ENCODE measurements at regions not wholly inside any gene's neighbourhood (a gene's known extent, or its start where the extent isn't known, plus 50 kb on each side); places are given as distances from the start of the nearest gene placed in this dataset.

DNA sequence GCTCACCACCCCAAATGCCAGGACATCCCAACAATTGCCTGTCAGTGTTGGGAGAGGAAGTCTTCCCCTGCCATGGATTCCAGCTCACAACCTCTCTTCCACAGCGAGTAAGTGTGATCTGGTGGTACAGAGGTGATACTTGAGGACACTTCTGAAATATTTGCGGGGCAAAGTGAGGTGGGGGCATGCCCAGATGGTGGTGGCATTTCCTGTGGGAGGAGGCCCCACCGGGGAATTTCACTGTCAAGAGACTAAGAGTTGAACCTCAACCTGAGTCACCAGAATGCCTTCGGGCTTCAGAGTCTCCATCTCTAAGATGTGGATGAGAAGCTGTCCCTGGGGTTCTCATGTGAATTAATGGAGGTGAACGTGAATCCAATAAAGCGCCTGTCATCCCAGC is 122.3 kb upstream of the RFLNA start:
- ChIA-PET POLR2A (no interaction called here), CTCF (ENCODE audit: low intra/inter-chr PET ratio) (no interaction called here)
- DNase-seq (ENCODE audit: extremely low read depth in 1 of 4, low spot score in 3 of 4) (no peak), ATAC-seq (no peak), FAIRE-seq (no peak)
- Histone ChIP-seq H3K4me1 (replicated peaks in 1 of 2; ENCODE audit: control insufficient read depth in 2 of 2, insufficient read depth in 2 of 2, low read length in 2 of 2) (peaks cover 3 to 8% of the 10 kb centered on the region in 2 experiments; a peak in 3 of 5 replicates), H3K4me2 (ENCODE audit: insufficient read depth, low read length) (no peak overlapping the region), H3K4me3 (no peak overlapping the region), H3K9me3 (replicated peaks; ENCODE audit: control insufficient read depth, insufficient read depth, low read depth, low read length) (peaks cover 3% of the 10 kb centered on the region; the same call in 1 of the 2 replicates), H2AFZ (ENCODE audit: low read depth, low read length) (no peak overlapping the region), H3K36me3 (ENCODE audit: control insufficient read depth, insufficient read depth, low read length) (no peaks in the 10 kb centered on the region), H3K9me1 (ENCODE audit: control insufficient read depth, insufficient read depth, low read length) (no peaks in the 10 kb centered on the region), H3K9ac (ENCODE audit: insufficient read depth in 1 of 2, low read depth in 2 of 2, low read length in 2 of 2) (no peak overlapping the region), H4K20me1 (replicated peaks; ENCODE audit: control insufficient read depth, insufficient read depth, low read length) (no peaks in the 10 kb centered on the region; the same call in 1 of the 2 replicates), H3K27ac (ENCODE audit: extremely low read depth, low read depth, low read length) (no peak overlapping the region), H3K79me2 (ENCODE audit: control insufficient read depth, insufficient read depth, low read length) (no peaks in the 10 kb centered on the region), H3K27me3 (ENCODE audit: control insufficient read depth in 2 of 2, insufficient read depth in 2 of 2, low read length in 2 of 2) (peaks cover 29 to 51% of the 10 kb centered on the region in 2 experiments)
- BruUV-seq (replicated peaks) = no TSS peak
- in situ Hi-C loops (cut with MboI) = no loop called here
- 9% methylated on average over 6 of the region's 6 CpGs for WGBS (ENCODE audit: insufficient coverage, low coverage, missing lambda C conversion rate)
- TF ChIP-seq CEBPB (tag; IDR thresholded peaks at IDR 0.05) = no peak
- TF ChIP-seq DDX20 (tag; IDR thresholded peaks at IDR 0.05; ENCODE audit: low read depth) = no peak
- no peak for TF ChIP-seq EWSR1 (IDR thresholded peaks at IDR 0.05; ENCODE audit: borderline replicate concordance, low read depth, partially characterized antibody)
- no peak for TF ChIP-seq NFIX (CRISPR knock-in tag; IDR thresholded peaks at IDR 0.05; ENCODE audit: low read depth)
- TF ChIP-seq ZBTB8A (IDR thresholded peaks at IDR 0.05; ENCODE audit: partially characterized antibody) = no peak
- TF ChIP-seq PHF20 (IDR thresholded peaks at IDR 0.05; ENCODE audit: partially characterized antibody) = no peak
- TF ChIP-seq, protein P1, sequence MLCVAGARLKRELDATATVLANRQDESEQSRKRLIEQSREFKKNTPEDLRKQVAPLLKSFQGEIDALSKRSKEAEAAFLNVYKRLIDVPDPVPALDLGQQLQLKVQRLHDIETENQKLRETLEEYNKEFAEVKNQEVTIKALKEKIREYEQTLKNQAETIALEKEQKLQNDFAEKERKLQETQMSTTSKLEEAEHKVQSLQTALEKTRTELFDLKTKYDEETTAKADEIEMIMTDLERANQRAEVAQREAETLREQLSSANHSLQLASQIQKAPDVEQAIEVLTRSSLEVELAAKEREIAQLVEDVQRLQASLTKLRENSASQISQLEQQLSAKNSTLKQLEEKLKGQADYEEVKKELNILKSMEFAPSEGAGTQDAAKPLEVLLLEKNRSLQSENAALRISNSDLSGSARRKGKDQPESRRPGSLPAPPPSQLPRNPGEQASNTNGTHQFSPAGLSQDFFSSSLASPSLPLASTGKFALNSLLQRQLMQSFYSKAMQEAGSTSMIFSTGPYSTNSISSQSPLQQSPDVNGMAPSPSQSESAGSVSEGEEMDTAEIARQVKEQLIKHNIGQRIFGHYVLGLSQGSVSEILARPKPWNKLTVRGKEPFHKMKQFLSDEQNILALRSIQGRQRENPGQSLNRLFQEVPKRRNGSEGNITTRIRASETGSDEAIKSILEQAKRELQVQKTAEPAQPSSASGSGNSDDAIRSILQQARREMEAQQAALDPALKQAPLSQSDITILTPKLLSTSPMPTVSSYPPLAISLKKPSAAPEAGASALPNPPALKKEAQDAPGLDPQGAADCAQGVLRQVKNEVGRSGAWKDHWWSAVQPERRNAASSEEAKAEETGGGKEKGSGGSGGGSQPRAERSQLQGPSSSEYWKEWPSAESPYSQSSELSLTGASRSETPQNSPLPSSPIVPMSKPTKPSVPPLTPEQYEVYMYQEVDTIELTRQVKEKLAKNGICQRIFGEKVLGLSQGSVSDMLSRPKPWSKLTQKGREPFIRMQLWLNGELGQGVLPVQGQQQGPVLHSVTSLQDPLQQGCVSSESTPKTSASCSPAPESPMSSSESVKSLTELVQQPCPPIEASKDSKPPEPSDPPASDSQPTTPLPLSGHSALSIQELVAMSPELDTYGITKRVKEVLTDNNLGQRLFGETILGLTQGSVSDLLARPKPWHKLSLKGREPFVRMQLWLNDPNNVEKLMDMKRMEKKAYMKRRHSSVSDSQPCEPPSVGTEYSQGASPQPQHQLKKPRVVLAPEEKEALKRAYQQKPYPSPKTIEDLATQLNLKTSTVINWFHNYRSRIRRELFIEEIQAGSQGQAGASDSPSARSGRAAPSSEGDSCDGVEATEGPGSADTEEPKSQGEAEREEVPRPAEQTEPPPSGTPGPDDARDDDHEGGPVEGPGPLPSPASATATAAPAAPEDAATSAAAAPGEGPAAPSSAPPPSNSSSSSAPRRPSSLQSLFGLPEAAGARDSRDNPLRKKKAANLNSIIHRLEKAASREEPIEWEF (CRISPR knock-in tag; IDR thresholded peaks at IDR 0.05) = no peak
- intact Hi-C loops (cut with micrococcal nuclease) = no loop called here
